GM12892 (cell line): ENCODE measurements at regions not wholly inside any gene's neighbourhood (a gene's known extent, or its start where the extent isn't known, plus 50 kb on each side); places are given as distances from the start of the nearest gene placed in this dataset.

Experiments
- POLR2A ChIP-seq: IDR thresholded peaks from 2 replicates; pipeline ENCODE4 v1.6.1; 2011; ENCODE audit warnings: low read depth, low read length, control low read depth
- TAF1 ChIP-seq: IDR thresholded peaks from 2 replicates; pipeline ENCODE4 v1.6.1; 2011; ENCODE audit warnings: low read depth, mild to moderate bottlenecking, control low read depth, low read length, borderline replicate concordance

- TF ChIP-seq TAF1 (no peak), POLR2A (no peak)
Observed at GRCh38 chr12:46990211-46990610, 89.2 kb upstream of the PCED1B start.
